Nephron progenitor cell (in vitro differentiated cells): ENCODE measurements at regions not wholly inside any gene's neighbourhood (a gene's known extent, or its start where the extent isn't known, plus 50 kb on each side); places are given as distances from the start of the nearest gene placed in this dataset.

Source experiments
- DNase-seq: peaks from one replicate; pipeline ENCODE4 v3.0.0; 2021
- H3K27ac Mint-ChIP-seq: 2 replicates; pipeline ENCODE4 v1.8.0; 2021; ENCODE audit warnings: mild to moderate bottlenecking, moderate library complexity, mixed read lengths
- H3K27me3 Mint-ChIP-seq: 2 replicates; pipeline ENCODE4 v1.8.0; 2021; ENCODE audit warnings: mild to moderate bottlenecking, low read depth, mixed read lengths; ENCODE audit not compliant: poor library complexity
- H3K36me3 Mint-ChIP-seq: 2 replicates; pipeline ENCODE4 v1.8.0; 2021; ENCODE audit warnings: low read depth, mixed read lengths
- H3K4me1 Mint-ChIP-seq: 2 replicates; pipeline ENCODE4 v1.8.0; 2021; ENCODE audit warnings: mixed read lengths
- H3K4me3 Mint-ChIP-seq: 2 replicates; pipeline ENCODE4 v1.8.0; 2021; ENCODE audit warnings: mild to moderate bottlenecking, moderate library complexity, mixed read lengths
- H3K9me3 Mint-ChIP-seq: 2 replicates; pipeline ENCODE4 v1.8.0; 2021; ENCODE audit warnings: mild to moderate bottlenecking, moderate library complexity, mixed read lengths
- CTCF ChIP-seq: fragments of 200-600 bp; sonication (generic); IDR thresholded peaks from 2 replicates; pipeline ENCODE4 v1.5.0; 2021; ENCODE audit warnings: antibody characterized with exemption

GRCh38 chr18:2082676-2083075 lies 488.6 kb downstream of the METTL4 start:
- Mint-ChIP-seq H3K4me3 (no peak overlapping the region), H3K27me3 (no peaks in the 10 kb centered on the region), H3K27ac (peak overlapping the region; percentile 5), H3K4me1 (no peaks in the 10 kb centered on the region), H3K36me3 (no peaks in the 10 kb centered on the region), H3K9me3 (no peaks in the 10 kb centered on the region)
- DNase-seq, result no peak
- no peak for TF ChIP-seq CTCF

- Mint-ChIP-seq H3K9me3 (no peaks in the 10 kb centered on the region), H3K4me1 (no peaks in the 10 kb centered on the region), H3K4me3 (no peak overlapping the region), H3K36me3 (no peaks in the 10 kb centered on the region), H3K27ac (no peak overlapping the region), H3K27me3 (no peaks in the 10 kb centered on the region)
- no peak for TF ChIP-seq CTCF
- no peak for DNase-seq
Observed at GRCh38 chr18:2083691-2084090, 487.6 kb downstream of the METTL4 start.

GRCh38 chr18:2086439-2086838 lies 484.9 kb downstream of the METTL4 start:
- no peaks in the 10 kb centered on the region for H3K27me3 Mint-ChIP-seq
- H3K4me1 Mint-ChIP-seq, result peaks cover 17% of the 10 kb centered on the region
- no peak for DNase-seq
- H3K36me3 Mint-ChIP-seq, result no peaks in the 10 kb centered on the region
- H3K27ac Mint-ChIP-seq, result no peak overlapping the region
- no peak overlapping the region for H3K4me3 Mint-ChIP-seq
- no peak for TF ChIP-seq CTCF
- H3K9me3 Mint-ChIP-seq, result no peaks in the 10 kb centered on the region

- no peak overlapping the region for H3K4me3 Mint-ChIP-seq
- DNase-seq, result no peak
- no peaks in the 10 kb centered on the region for H3K27me3 Mint-ChIP-seq
- H3K9me3 Mint-ChIP-seq, result no peaks in the 10 kb centered on the region
- no peaks in the 10 kb centered on the region for H3K36me3 Mint-ChIP-seq
- TF ChIP-seq CTCF, result no peak
- peaks cover 26% of the 10 kb centered on the region for H3K4me1 Mint-ChIP-seq
- H3K27ac Mint-ChIP-seq, result no peak overlapping the region
Observed at GRCh38 chr18:2087877-2088673, 483.2 kb downstream of the METTL4 start.

- H3K4me1 Mint-ChIP-seq, result peaks cover 26% of the 10 kb centered on the region
- TF ChIP-seq CTCF, result no peak
- no peaks in the 10 kb centered on the region for H3K9me3 Mint-ChIP-seq
- H3K27ac Mint-ChIP-seq, result no peak overlapping the region
- no peaks in the 10 kb centered on the region for H3K27me3 Mint-ChIP-seq
- no peak overlapping the region for H3K4me3 Mint-ChIP-seq
- H3K36me3 Mint-ChIP-seq, result no peaks in the 10 kb centered on the region
- DNase-seq, result no peak
Observed at GRCh38 chr18:2089396-2089795, 481.9 kb downstream of the METTL4 start.

GRCh38 chr18:2091937-2092336 lies 479.4 kb downstream of the METTL4 start:
- Mint-ChIP-seq H3K4me3 (no peak overlapping the region), H3K9me3 (no peaks in the 10 kb centered on the region), H3K4me1 (peaks cover 26% of the 10 kb centered on the region), H3K36me3 (no peaks in the 10 kb centered on the region), H3K27me3 (no peaks in the 10 kb centered on the region), H3K27ac (no peak overlapping the region)
- DNase-seq, result no peak
- no peak for TF ChIP-seq CTCF
